ENCODE measurements at regions not wholly inside any gene's neighbourhood (a gene's known extent, or its start where the extent isn't known, plus 50 kb on each side); places are given as distances from the start of the nearest gene placed in this dataset.

- no peak for DNase-seq (ENCODE audit: low spot score in 2 of 2)
- H3K4me1 ChIP-seq, result no peaks in the 10 kb centered on the region
- no peak for TF ChIP-seq CTCF (IDR thresholded peaks at IDR 0.05)
These were observed 403.9 kb upstream of the RPS6KA3 start for GRCh38 chrX:20670611-20671010.

GRCh38 chrX:20668550-20668949 is 401.8 kb upstream of the RPS6KA3 start:
- no peaks in the 10 kb centered on the region for H3K9me3 ChIP-seq
- H3K36me3 ChIP-seq, result no peaks in the 10 kb centered on the region
- no peaks in the 10 kb centered on the region for H3K27me3 ChIP-seq
- no peaks in the 10 kb centered on the region for H3K4me1 ChIP-seq
- no peak for TF ChIP-seq CTCF (IDR thresholded peaks at IDR 0.05)
- H3K27ac ChIP-seq, result no peak overlapping the region
- no peak for DNase-seq (ENCODE audit: low spot score in 2 of 2)
- intact Hi-C loops (cut with DNase I), result no loop called here
- no peak overlapping the region for H3K4me3 ChIP-seq

More at GRCh38 chrX:20670611-20671010, 403.9 kb upstream of the RPS6KA3 start:
- intact Hi-C loops (cut with DNase I), result no loop called here
- Histone ChIP-seq H3K9me3 (no peaks in the 10 kb centered on the region), H3K27me3 (no peaks in the 10 kb centered on the region), H3K27ac (no peak overlapping the region), H3K4me3 (no peak overlapping the region), H3K36me3 (no peaks in the 10 kb centered on the region)

- H3K27ac ChIP-seq, result no peak overlapping the region
- no peaks in the 10 kb centered on the region for H3K9me3 ChIP-seq
- no peak overlapping the region for H3K4me3 ChIP-seq
These were observed 399.6 kb upstream of the RPS6KA3 start for GRCh38 chrX:20666331-20666730.

GRCh38 chrX:20665481-20665880 is 398.8 kb upstream of the RPS6KA3 start:
- Histone ChIP-seq H3K27me3 (no peaks in the 10 kb centered on the region), H3K9me3 (no peaks in the 10 kb centered on the region), H3K4me1 (no peaks in the 10 kb centered on the region), H3K36me3 (no peaks in the 10 kb centered on the region), H3K27ac (no peak overlapping the region), H3K4me3 (no peak overlapping the region)
- TF ChIP-seq CTCF (IDR thresholded peaks at IDR 0.05), result no peak
- intact Hi-C loops (cut with DNase I), result no loop called here
- no peak for DNase-seq (ENCODE audit: low spot score in 2 of 2)

More at GRCh38 chrX:20666331-20666730, 399.6 kb upstream of the RPS6KA3 start:
- intact Hi-C loops (cut with DNase I), result no loop called here
- no peak for TF ChIP-seq CTCF (IDR thresholded peaks at IDR 0.05)
- Histone ChIP-seq H3K27me3 (no peaks in the 10 kb centered on the region), H3K4me1 (no peaks in the 10 kb centered on the region), H3K36me3 (no peaks in the 10 kb centered on the region)
- no peak for DNase-seq (ENCODE audit: low spot score in 2 of 2)

GRCh38 chrX:20664774-20665173 is 398.1 kb upstream of the RPS6KA3 start:
- DNase-seq (ENCODE audit: low spot score in 2 of 2), result no peak
- no peak for TF ChIP-seq CTCF (IDR thresholded peaks at IDR 0.05)
- no peaks in the 10 kb centered on the region for H3K4me1 ChIP-seq
- no peak overlapping the region for H3K4me3 ChIP-seq
- H3K27ac ChIP-seq, result no peak overlapping the region
- H3K36me3 ChIP-seq, result no peaks in the 10 kb centered on the region
- no peaks in the 10 kb centered on the region for H3K27me3 ChIP-seq
- no peaks in the 10 kb centered on the region for H3K9me3 ChIP-seq
- intact Hi-C loops (cut with DNase I), result no loop called here

- no peaks in the 10 kb centered on the region for H3K36me3 ChIP-seq
- intact Hi-C loops (cut with DNase I), result no loop called here
- no peak for DNase-seq (ENCODE audit: low spot score in 2 of 2)
- no peaks in the 10 kb centered on the region for H3K4me1 ChIP-seq
- H3K4me3 ChIP-seq, result no peak overlapping the region
- H3K27ac ChIP-seq, result no peak overlapping the region
- no peak for TF ChIP-seq CTCF (IDR thresholded peaks at IDR 0.05)
- no peaks in the 10 kb centered on the region for H3K27me3 ChIP-seq
- H3K9me3 ChIP-seq, result no peaks in the 10 kb centered on the region
These were observed 397.4 kb upstream of the RPS6KA3 start for GRCh38 chrX:20664131-20664530.
